Left lung (tissue), 4 donors: ENCODE measurements at regions not wholly inside any gene's neighbourhood (a gene's known extent, or its start where the extent isn't known, plus 50 kb on each side); places are given as distances from the start of the nearest gene placed in this dataset.

Source experiments
- ATAC-seq: fragments of 200-7000 bp; cut with Tn5 transposase; one replicate; pipeline ENCODE4 v1.9.1; 2020; ENCODE audit warnings: moderate library complexity
- DNase-seq, 4 donors: peaks; one replicate each; pipeline ENCODE4 v3.0.0-alpha.2; 2013 to 2020
- H3K27ac ChIP-seq, 2 donors: fragments of 200-600 bp; sonication (generic) in 1 of 2; one replicate each; pipeline versions ENCODE4 v1.5.0 to v1.8.0; 2020 to 2021
- H3K27me3 ChIP-seq, 2 donors: fragments of 200-600 bp; sonication (generic) in 1 of 2; one replicate each; pipeline versions ENCODE4 v1.5.0 to v1.8.0; 2020 to 2021
- H3K36me3 ChIP-seq, 2 donors: fragments of 200-600 bp; sonication (generic) in 1 of 2; one replicate each; pipeline versions ENCODE4 v1.5.0 to v1.8.0; 2020 to 2021
- H3K4me1 ChIP-seq, 2 donors: fragments of 200-600 bp; one replicate each; pipeline ENCODE4 v1.8.0; 2021
- H3K4me3 ChIP-seq, 2 donors: fragments of 200-600 bp; sonication (generic) in 1 of 2; one replicate each; pipeline versions ENCODE4 v1.5.0 to v1.8.0; 2020 to 2021; ENCODE audit warnings: mild to moderate bottlenecking in 1 of 2
- H3K9me3 ChIP-seq, 2 donors: fragments of 200-600 bp; sonication (generic) in 1 of 2; one replicate each; pipeline versions ENCODE4 v1.5.0 to v1.8.0; 2020 to 2021
- intact Hi-C, 2 donors: fragments of 100-400 bp; cut with DNase I; formaldehyde crosslinking; loops; one replicate each; pipeline versions ENCODE4 v1.11.2 to v1.14.2; 2022
- TF ChIP-seq, protein P1 (sequence below), 2 donors: fragments of 200-600 bp; sonication (generic) in 1 of 2; IDR thresholded peaks; one replicate each; pipeline versions ENCODE4 v1.5.0 to v1.8.0; 2021; ENCODE audit warnings: antibody characterized with exemption in 2 of 2
- donor health status: DM: no; HTN: yes; CAD: no.
- donor health status: DM: no; HTN: no; CAD: no.

DNA sequence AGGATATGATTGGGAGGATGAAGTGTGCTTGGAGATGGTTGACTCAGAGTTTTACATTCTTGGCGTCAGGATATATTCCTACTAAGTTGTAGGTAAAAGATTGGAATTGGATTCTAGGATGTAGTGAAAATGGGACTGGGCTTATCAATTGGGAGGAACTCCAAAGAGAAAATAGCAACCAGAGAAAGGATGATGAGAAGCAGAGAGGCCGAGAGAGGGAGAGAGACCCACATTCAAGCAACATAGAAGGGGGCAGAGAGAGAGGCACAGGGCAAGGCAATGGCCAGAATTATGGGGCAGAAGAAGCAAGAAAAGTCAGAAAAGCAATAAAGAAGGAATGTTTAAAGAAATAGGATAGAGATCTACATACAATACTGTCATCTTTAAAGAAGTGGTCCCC lies 217.9 kb upstream of the ACTBL2 start:
- Histone ChIP-seq H3K4me3 (no peak overlapping the region), H3K27me3 (no peaks in the 10 kb centered on the region), H3K27ac (no peak overlapping the region), H3K9me3 (no peaks in the 10 kb centered on the region), H3K4me1 (peaks cover 0 to 12% of the 10 kb centered on the region in 2 donors), H3K36me3 (no peaks in the 10 kb centered on the region)
- ATAC-seq (no peak), DNase-seq (no peak)
- intact Hi-C loops: no loop called here
- TF ChIP-seq, protein P1, sequence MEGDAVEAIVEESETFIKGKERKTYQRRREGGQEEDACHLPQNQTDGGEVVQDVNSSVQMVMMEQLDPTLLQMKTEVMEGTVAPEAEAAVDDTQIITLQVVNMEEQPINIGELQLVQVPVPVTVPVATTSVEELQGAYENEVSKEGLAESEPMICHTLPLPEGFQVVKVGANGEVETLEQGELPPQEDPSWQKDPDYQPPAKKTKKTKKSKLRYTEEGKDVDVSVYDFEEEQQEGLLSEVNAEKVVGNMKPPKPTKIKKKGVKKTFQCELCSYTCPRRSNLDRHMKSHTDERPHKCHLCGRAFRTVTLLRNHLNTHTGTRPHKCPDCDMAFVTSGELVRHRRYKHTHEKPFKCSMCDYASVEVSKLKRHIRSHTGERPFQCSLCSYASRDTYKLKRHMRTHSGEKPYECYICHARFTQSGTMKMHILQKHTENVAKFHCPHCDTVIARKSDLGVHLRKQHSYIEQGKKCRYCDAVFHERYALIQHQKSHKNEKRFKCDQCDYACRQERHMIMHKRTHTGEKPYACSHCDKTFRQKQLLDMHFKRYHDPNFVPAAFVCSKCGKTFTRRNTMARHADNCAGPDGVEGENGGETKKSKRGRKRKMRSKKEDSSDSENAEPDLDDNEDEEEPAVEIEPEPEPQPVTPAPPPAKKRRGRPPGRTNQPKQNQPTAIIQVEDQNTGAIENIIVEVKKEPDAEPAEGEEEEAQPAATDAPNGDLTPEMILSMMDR (IDR thresholded peaks at IDR 0.05): no peak

DNA sequence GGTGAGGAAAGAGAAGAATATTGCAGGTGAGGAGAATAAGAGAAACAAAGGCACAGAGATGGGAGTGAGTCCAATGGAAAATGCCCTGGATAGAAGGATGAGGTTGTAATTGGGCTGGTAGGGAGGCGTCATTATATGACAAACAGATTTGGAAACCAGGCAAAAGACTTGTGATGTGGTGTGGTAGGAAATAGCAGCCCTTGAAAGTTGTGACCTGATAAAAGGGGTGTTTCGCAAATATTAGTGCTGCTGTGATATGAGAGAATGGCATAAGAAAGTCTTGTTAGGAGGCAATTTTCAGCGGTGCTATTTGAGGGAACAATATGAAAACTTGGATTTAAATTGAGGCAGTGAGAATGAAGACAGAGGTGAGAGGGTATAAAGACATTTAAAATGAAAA lies 217.5 kb upstream of the ACTBL2 start:
- TF ChIP-seq, protein P1 (IDR thresholded peaks at IDR 0.05): no peak
- Histone ChIP-seq H3K27ac (no peak overlapping the region), H3K27me3 (no peaks in the 10 kb centered on the region), H3K4me3 (no peak overlapping the region), H3K9me3 (no peaks in the 10 kb centered on the region), H3K4me1 (peaks cover 0 to 12% of the 10 kb centered on the region in 2 donors), H3K36me3 (no peaks in the 10 kb centered on the region)
- ATAC-seq: no peak
- no peak for DNase-seq
- intact Hi-C loops: no loop called here

DNA sequence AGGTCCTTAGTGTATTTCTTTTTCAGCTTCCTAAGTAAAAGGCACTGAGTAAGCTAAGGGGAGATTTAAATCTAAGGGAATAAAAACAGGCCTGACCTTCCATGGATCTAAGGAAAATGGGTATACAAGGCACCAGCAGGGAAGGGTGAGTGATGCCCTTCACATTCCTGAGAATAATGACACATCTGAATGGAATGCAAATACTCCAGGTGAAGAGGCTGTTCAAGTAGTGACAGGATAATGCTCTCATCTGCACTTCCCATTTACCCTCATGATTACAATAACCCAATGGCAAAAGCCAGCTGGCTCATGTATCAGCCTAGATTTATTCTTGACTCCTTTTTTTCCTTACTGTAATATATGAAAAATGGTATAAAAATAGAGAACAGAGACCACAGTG lies 216.2 kb upstream of the ACTBL2 start:
- Histone ChIP-seq H3K9me3 (no peaks in the 10 kb centered on the region), H3K4me3 (no peak overlapping the region), H3K27me3 (no peaks in the 10 kb centered on the region), H3K36me3 (no peaks in the 10 kb centered on the region), H3K27ac (no peak overlapping the region), H3K4me1 (peaks cover under 1 to 12% of the 10 kb centered on the region in 2 donors)
- ATAC-seq (peak; percentile 76), DNase-seq (no peak)
- TF ChIP-seq, protein P1 (IDR thresholded peaks at IDR 0.05): no peak
- intact Hi-C loops: no loop called here

DNA sequence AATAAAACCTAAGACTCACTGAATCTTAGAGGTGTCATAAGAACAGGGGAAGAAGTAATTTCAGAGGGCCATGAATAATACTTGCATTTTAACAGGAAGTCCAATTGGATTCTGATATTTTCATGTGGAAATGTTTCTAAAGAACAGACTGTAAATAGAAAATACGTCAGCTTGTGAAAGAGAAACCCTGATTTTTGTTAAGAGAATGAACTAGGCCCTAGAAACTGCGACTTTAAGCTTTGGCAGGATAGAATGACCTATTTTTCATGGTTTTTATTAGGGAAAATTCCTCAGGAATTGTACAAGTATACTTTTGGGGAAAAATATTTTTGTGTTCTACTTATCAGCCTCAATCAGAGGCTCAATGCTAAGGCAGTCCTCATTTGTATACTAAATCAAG lies 215.5 kb upstream of the ACTBL2 start:
- H3K36me3 ChIP-seq: no peaks in the 10 kb centered on the region
- H3K4me3 ChIP-seq: no peak overlapping the region
- ATAC-seq (no peak), DNase-seq (no peak)
- H3K27me3 ChIP-seq: no peaks in the 10 kb centered on the region
- H3K27ac ChIP-seq: no peak overlapping the region
- no peaks in the 10 kb centered on the region for H3K9me3 ChIP-seq
- H3K4me1 ChIP-seq: peaks cover 7 to 12% of the 10 kb centered on the region in 2 donors
- intact Hi-C loops: no loop called here
- TF ChIP-seq, protein P1 (IDR thresholded peaks at IDR 0.05): no peak

DNA sequence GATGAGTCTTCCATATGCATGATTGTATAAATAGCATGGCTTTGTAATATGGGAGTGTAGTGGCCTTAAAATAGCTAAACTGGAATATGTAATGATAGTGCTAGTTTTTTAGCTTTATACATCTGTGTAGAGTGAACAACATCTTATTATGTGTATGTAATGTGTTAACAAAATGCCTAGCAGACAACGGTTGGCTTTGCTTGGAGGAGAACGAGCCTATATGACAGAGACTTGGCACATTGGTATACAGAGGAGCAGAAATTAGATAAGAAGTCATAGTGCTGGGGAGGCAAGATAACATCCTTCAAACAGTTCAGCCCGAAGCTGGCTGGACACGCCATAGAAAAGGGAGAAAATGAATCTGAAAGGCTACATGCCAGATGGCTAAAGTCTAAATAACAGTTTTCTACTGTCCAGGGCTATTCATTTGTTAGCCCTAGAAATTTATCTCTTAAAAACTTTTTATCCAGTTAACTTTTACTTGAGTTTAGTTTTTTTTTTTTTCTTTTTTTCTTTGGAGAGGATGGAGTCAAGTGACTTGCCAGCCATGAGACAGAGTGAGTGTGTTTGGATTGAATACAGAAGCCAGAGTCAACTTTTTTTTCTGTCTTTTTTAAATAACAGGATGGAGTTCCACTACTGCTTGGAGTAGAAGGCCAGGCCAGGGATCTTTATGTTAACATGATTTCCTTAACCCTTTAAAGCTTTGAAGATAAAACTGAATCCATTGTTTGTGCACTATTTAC lies 214.4 kb upstream of the ACTBL2 start:
- TF ChIP-seq, protein P1 (IDR thresholded peaks at IDR 0.05): no peak
- no peak overlapping the region for H3K4me3 ChIP-seq
- intact Hi-C loops: no loop called here
- DNase-seq (peak in 2 of 4 donors; percentile 91 to 93), ATAC-seq (peak; percentile 30)
- H3K9me3 ChIP-seq: no peaks in the 10 kb centered on the region
- H3K36me3 ChIP-seq: no peaks in the 10 kb centered on the region
- H3K4me1 ChIP-seq: peaks cover 7 to 12% of the 10 kb centered on the region in 2 donors
- no peaks in the 10 kb centered on the region for H3K27me3 ChIP-seq
- peak overlapping the region in 1 of 2 donors; percentile 11 for H3K27ac ChIP-seq
